ACC112 (cell line): ENCODE measurements at regions not wholly inside any gene's neighbourhood (a gene's known extent, or its start where the extent isn't known, plus 50 kb on each side); places are given as distances from the start of the nearest gene placed in this dataset.
"Not testable (repeated sequence)": the region's sequence is repeated elsewhere in the genome, so short reads cannot be mapped to it uniquely, and the experiment has no call there.

ENCODE experiments used
- H2AFZ ChIP-seq: fragments of 200-600 bp; sonication (generic); one replicate; pipeline ENCODE4 v1.6.0; 2017; ENCODE audit warnings: antibody characterized with exemption, low read length; ENCODE audit not compliant: unreplicated experiment
- H3K27ac ChIP-seq: fragments of 200-600 bp; sonication (generic); 2 replicates; pipeline ENCODE4 v1.5.1; 2014; ENCODE audit warnings: low read depth, mild to moderate bottlenecking, antibody characterized with exemption, low read length, moderate library complexity
- H3K27me3 ChIP-seq: fragments of 200-600 bp; sonication (generic); 2 replicates; pipeline ENCODE4 v1.6.1; 2014; ENCODE audit warnings: mild to moderate bottlenecking, antibody characterized with exemption, low read length, moderate library complexity, mixed read lengths; ENCODE audit not compliant: insufficient read depth
- H3K36me3 ChIP-seq: fragments of 200-600 bp; sonication (generic); 2 replicates; pipeline ENCODE4 v1.6.1; 2016; ENCODE audit warnings: mild to moderate bottlenecking, antibody characterized with exemption, low read length, moderate library complexity, mixed read lengths; ENCODE audit not compliant: insufficient read depth
- H3K4me1 ChIP-seq: fragments of 200-600 bp; sonication (generic); one replicate; pipeline ENCODE4 v1.6.1; 2016; ENCODE audit warnings: low read length, mixed read lengths; ENCODE audit not compliant: insufficient read depth, unreplicated experiment, control insufficient read depth
- H3K4me3 ChIP-seq: fragments of 200-600 bp; sonication (generic); 2 replicates; pipeline ENCODE4 v1.5.1; 2014; ENCODE audit warnings: mild to moderate bottlenecking, low read depth, low read length
- H3K79me2 ChIP-seq: fragments of 200-600 bp; sonication (generic); one replicate; pipeline ENCODE4 v1.6.0; 2016; ENCODE audit warnings: low read length; ENCODE audit not compliant: control insufficient read depth, unreplicated experiment, insufficient read depth

DNA sequence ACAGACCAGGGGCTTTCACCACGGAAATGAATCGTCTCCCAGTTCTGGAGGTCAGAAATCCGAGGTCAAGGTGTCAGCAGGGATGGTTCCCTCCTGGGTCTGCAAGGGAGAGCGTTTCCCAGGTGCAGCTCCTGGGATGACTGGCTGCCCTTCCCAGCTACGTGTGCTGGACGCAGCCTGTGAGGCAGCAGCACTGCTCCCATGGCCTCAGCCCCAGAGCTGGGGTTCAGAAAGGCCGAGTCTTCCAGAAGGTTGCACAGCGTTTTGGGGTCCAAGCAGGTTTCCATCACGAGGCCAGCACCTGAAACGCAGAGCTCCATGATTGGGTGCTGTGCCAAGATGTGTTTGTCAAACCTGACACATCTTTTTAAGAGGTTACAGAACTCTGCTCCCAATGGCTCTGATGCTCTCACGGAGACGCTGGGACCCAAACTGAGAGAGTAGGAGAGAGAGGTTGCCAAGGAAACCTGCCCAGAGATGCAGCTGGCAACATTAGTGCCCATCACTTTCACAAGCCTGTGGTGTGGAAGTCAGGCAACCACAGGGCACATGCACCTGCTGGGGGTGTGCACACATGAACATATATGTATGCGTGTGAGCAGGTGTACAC, 65.8 kb upstream of the LRPAP1 start:
- H3K36me3 ChIP-seq, H3K27ac ChIP-seq, H3K79me2 ChIP-seq, H2AFZ ChIP-seq, H3K4me3 ChIP-seq, H3K4me1 ChIP-seq, H3K27me3 ChIP-seq: not testable (repeated sequence)

DNA sequence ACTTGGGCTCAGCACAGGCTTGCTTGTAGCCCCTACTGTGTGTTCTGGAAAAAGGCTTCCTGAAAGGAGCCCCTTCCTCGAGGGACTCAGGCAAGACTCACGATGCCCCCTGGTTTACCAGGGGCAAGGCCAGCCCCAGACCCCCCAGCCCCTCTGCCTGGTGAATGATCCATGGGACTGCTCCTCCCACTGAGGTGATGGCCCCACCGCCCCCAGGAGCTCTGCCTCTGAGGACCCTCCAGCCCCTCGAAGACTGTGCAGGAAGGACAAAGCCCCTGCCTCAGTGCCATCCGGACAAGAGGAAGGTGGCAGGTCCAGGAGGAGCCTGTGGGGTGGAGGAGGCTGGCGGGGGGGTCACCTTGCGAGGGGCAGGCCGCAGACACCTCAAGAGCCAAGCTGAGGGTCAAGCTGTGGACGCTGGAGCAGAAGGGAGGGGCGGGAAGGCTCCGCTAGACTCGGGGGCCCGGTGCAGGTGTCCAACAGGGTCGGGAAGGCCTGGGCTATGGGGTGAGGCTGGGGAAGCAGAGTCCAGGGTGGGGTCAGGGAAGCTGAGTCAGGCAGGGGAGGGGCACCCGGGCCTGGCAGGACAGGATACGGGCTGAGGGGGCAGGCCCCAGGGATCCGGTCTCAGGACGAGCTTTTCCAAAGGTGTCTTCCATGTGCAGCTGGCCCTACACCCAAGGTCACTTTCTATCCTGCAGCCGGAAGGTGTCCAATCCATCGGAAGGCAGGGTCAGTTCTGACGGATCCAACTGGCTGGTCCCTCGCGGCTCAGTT, 64.9 kb upstream of the LRPAP1 start:
- not testable (repeated sequence) for H3K36me3 ChIP-seq, H2AFZ ChIP-seq, H3K4me1 ChIP-seq, H3K4me3 ChIP-seq, H3K27ac ChIP-seq, H3K27me3 ChIP-seq, H3K79me2 ChIP-seq

GRCh38 chr4:3595627-3596291, 63.5 kb upstream of the LRPAP1 start:
- not testable (repeated sequence) for H3K27me3 ChIP-seq, H3K36me3 ChIP-seq, H3K4me1 ChIP-seq, H3K79me2 ChIP-seq, H2AFZ ChIP-seq, H3K4me3 ChIP-seq, H3K27ac ChIP-seq

DNA sequence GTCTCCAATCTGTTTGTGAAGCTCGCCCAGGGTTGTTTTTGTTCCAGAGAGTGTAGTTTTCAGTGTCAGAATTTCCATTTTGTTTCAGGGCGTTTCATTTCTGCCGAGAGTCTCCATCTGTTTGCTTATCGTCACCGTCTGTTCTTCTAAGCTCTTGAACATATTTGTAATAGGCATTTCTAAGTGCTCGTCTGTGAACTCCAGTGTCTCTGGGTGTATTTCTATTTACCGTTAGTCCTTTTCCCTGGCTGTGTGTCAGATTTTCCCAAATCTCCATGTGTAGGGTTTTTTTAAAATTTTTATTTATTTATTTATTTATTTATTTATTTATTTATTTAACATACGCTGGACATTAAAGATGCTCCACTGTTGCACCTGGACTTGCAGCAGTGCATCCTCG, 62.5 kb upstream of the LRPAP1 start:
- not testable (repeated sequence) for H3K4me3 ChIP-seq, H3K79me2 ChIP-seq, H3K27ac ChIP-seq, H2AFZ ChIP-seq, H3K4me1 ChIP-seq, H3K27me3 ChIP-seq, H3K36me3 ChIP-seq

GRCh38 chr4:3589946-3590924, 58.0 kb upstream of the LRPAP1 start:
- H3K4me1 ChIP-seq, H3K4me3 ChIP-seq, H3K79me2 ChIP-seq, H2AFZ ChIP-seq, H3K27ac ChIP-seq, H3K27me3 ChIP-seq, H3K36me3 ChIP-seq: not testable (repeated sequence)

DNA sequence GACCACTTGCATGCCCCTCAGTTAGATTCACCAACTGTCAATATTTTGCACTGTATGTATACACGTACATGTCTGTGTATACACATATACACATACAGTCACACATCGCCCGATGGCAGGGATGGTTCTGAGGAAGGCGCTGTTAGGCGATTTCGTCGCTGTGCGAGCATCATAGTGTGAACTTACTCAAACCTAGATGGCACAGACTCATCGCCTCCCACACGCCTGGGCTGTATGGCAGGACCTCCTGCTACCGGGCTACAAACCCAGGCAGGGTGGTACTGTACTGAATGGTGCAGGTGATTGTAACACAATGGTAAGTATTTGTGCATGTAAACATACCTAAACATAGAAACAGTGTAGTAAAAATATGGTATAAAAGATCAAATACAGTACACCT, 57.2 kb upstream of the LRPAP1 start:
- not testable (repeated sequence) for H2AFZ ChIP-seq, H3K36me3 ChIP-seq, H3K4me1 ChIP-seq, H3K27ac ChIP-seq, H3K27me3 ChIP-seq, H3K4me3 ChIP-seq, H3K79me2 ChIP-seq

- not testable (repeated sequence) for H3K4me1 ChIP-seq, H2AFZ ChIP-seq, H3K27me3 ChIP-seq, H3K79me2 ChIP-seq, H3K4me3 ChIP-seq, H3K36me3 ChIP-seq, H3K27ac ChIP-seq
These were observed 56.4 kb upstream of the LRPAP1 start for GRCh38 chr4:3588517-3589194.

DNA sequence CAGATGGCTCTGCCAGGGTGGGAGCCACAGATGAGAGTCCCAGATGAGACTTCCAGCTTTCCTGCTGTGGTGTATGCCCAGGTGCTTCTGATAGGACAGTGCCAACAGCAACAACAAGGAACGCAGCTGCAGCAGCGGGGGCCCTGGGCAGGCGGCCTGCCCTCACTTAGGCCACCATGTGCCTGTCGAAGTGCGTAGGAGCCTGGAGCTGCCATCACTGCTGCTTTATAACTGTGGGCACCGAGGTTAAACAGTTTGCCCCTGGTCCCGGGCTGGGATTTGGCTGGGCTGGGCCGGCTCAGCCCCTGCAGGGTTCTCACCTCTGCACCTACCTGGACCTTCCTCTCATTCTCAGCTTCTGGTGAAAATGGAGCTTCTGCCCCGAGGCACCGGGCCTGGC, 54.4 kb upstream of the LRPAP1 start:
- not testable (repeated sequence) for H3K4me3 ChIP-seq, H3K79me2 ChIP-seq, H3K27me3 ChIP-seq, H2AFZ ChIP-seq, H3K27ac ChIP-seq, H3K36me3 ChIP-seq, H3K4me1 ChIP-seq

DNA sequence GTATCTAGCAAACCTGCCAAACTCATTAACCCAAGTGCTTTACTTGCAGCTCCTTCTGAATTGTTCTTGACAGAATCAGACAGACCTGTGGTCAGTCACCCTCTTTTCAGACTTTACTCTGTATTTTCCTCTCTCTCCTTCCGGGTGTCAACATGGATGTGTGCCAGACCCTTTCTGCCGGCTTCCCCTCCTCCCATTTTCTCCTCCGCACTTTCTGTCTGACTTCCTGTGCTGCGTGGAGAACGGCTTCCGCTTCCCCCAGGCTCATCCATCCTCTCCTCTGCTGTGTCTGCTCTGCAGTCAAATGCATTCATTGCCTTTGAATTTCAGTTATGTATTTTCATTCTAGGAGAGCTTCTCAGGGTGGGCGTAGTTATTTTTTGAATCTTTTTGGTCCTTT, 53.3 kb upstream of the LRPAP1 start:
- H3K27ac ChIP-seq, H2AFZ ChIP-seq, H3K36me3 ChIP-seq, H3K79me2 ChIP-seq, H3K27me3 ChIP-seq, H3K4me3 ChIP-seq, H3K4me1 ChIP-seq: not testable (repeated sequence)

DNA sequence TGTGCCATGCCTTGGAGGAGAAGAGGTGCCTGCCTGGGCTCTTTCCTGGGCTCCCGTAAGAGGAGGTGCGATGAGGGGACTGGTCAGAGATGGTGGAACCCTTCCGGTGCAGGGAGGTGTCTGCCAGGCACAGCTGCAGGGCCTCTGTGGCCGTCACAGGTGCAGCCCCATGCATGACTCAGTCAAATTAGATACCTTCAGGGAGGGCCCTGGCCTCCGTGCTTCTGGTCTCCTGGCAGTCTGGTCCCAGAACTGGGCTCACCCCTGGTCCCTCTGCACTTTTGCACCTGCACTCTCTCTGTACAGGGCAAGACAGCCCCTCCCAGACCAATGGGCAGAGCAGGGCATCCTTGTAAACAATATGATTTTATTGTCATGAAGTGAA, 49.9 kb upstream of the LRPAP1 start:
- Histone ChIP-seq H3K27me3 (no peaks in the 10 kb centered on the region), H3K4me1 (no peaks in the 10 kb centered on the region), H3K36me3 (no peaks in the 10 kb centered on the region), H2AFZ (no peak overlapping the region), H3K27ac (no peak overlapping the region), H3K79me2 (no peaks in the 10 kb centered on the region), H3K4me3 (no peak overlapping the region)
